Fibroblast of lung (primary cell): ENCODE measurements at regions not wholly inside any gene's neighbourhood (a gene's known extent, or its start where the extent isn't known, plus 50 kb on each side); places are given as distances from the start of the nearest gene placed in this dataset.

ENCODE experiments used
- DNase-seq, 2 donors: peaks; one replicate each; pipeline versions ENCODE4 v3.0.0 to v3.0.0-alpha.2; 2010; ENCODE audit warnings: low read depth in 2 of 2
- H2AFZ ChIP-seq: 2 replicates; pipeline ENCODE4 v1.5.1; 2012; ENCODE audit warnings: low read length, control low read depth, inconsistent platforms
- H3K27ac ChIP-seq: 2 replicates; pipeline ENCODE4 v1.5.1; 2011; ENCODE audit warnings: low read length, control low read depth; ENCODE audit not compliant: insufficient read depth
- H3K27me3 ChIP-seq: 2 replicates; pipeline ENCODE4 v1.5.1; 2011; ENCODE audit warnings: mild to moderate bottlenecking, low read length; ENCODE audit not compliant: control insufficient read depth, insufficient read depth
- H3K36me3 ChIP-seq: 2 replicates; pipeline ENCODE4 v1.5.1; 2011; ENCODE audit warnings: low read length; ENCODE audit not compliant: control insufficient read depth, insufficient read depth
- H3K4me1 ChIP-seq: 2 replicates; pipeline ENCODE4 v1.5.1; 2011; ENCODE audit warnings: low read length; ENCODE audit not compliant: control insufficient read depth, insufficient read depth; ENCODE audit errors: extremely low read depth
- H3K4me2 ChIP-seq: 2 replicates; pipeline ENCODE4 v1.5.1; 2011; ENCODE audit warnings: low read length, control low read depth; ENCODE audit not compliant: insufficient read depth; ENCODE audit errors: extremely low read depth
- H3K4me3 ChIP-seq, 4 experiments: fragments of 200-600 bp in 1 of 4; sonication (generic) in 1 of 4; replicated peaks in 1 of 4; 2 replicates each; pipeline ENCODE4 v1.5.1; 2011 to 2016; ENCODE audit warnings: low read length in 4 of 4, low read depth in 3 of 4, mild to moderate bottlenecking in 3 of 4, control low read depth in 2 of 4, inconsistent platforms in 1 of 4, mixed read lengths in 1 of 4; ENCODE audit not compliant: insufficient read depth in 1 of 4; ENCODE audit errors: control extremely low read depth in 1 of 4
- H3K79me2 ChIP-seq: 2 replicates; pipeline ENCODE4 v1.5.1; 2012; ENCODE audit warnings: mild to moderate bottlenecking, low read length, inconsistent platforms; ENCODE audit not compliant: control insufficient read depth, insufficient read depth
- H3K9ac ChIP-seq: 2 replicates; pipeline ENCODE4 v1.5.1; 2011; ENCODE audit warnings: mild to moderate bottlenecking, low read length, control low read depth; ENCODE audit not compliant: insufficient read depth
- H3K9me3 ChIP-seq: 2 replicates; pipeline ENCODE4 v1.5.1; 2012; ENCODE audit warnings: low read depth, low read length; ENCODE audit not compliant: control insufficient read depth, insufficient read depth
- H4K20me1 ChIP-seq: 2 replicates; pipeline ENCODE4 v1.5.1; 2011; ENCODE audit warnings: low read length; ENCODE audit not compliant: control insufficient read depth, insufficient read depth; ENCODE audit errors: extremely low read depth
- EZH2 ChIP-seq: IDR thresholded peaks from 2 replicates; pipeline ENCODE4 v1.5.1; 2012; ENCODE audit warnings: low read length, control low read depth, mild to moderate bottlenecking; ENCODE audit errors: missing control alignments
- TF ChIP-seq, protein P1 (sequence below), 2 donors: IDR thresholded peaks in 1 of 2; conservative IDR thresholded peaks in 1 of 2; 1 replicate in 1 of 2; 2 replicates in 1 of 2; pipeline ENCODE4 v1.5.1; 2011 to 2012; ENCODE audit warnings: low read length in 2 of 2, control low read depth in 1 of 2, inconsistent platforms in 1 of 2, low read depth in 1 of 2, mild to moderate bottlenecking in 1 of 2

GRCh38 chr2:120819720-120820210 lies 84.1 kb downstream of the GLI2 start:
- peak in 1 of 2 donors; percentile 14 for DNase-seq
- Histone ChIP-seq H3K9me3 (no peaks in the 10 kb centered on the region), H2AFZ (no peak overlapping the region), H3K4me1 (peaks cover 34% of the 10 kb centered on the region), H3K27ac (peak overlapping the region; percentile 85), H3K9ac (peak overlapping the region; percentile 68), H3K4me2 (peak overlapping the region; percentile 88), H3K36me3 (no peaks in the 10 kb centered on the region), H3K27me3 (no peaks in the 10 kb centered on the region), H4K20me1 (no peaks in the 10 kb centered on the region), H3K4me3 (peak overlapping the region in 2 of 4 experiments; percentile 2 to 32), H3K79me2 (peaks cover 17% of the 10 kb centered on the region)
- TF ChIP-seq, protein P1, sequence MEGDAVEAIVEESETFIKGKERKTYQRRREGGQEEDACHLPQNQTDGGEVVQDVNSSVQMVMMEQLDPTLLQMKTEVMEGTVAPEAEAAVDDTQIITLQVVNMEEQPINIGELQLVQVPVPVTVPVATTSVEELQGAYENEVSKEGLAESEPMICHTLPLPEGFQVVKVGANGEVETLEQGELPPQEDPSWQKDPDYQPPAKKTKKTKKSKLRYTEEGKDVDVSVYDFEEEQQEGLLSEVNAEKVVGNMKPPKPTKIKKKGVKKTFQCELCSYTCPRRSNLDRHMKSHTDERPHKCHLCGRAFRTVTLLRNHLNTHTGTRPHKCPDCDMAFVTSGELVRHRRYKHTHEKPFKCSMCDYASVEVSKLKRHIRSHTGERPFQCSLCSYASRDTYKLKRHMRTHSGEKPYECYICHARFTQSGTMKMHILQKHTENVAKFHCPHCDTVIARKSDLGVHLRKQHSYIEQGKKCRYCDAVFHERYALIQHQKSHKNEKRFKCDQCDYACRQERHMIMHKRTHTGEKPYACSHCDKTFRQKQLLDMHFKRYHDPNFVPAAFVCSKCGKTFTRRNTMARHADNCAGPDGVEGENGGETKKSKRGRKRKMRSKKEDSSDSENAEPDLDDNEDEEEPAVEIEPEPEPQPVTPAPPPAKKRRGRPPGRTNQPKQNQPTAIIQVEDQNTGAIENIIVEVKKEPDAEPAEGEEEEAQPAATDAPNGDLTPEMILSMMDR (conservative IDR thresholded peaks at IDR 0.05 in 1 of 2, IDR thresholded peaks at IDR 0.05 in 1 of 2; ENCODE audit: low read depth in 1 of 2, low read length in 2 of 2): no peak
- no peak for TF ChIP-seq EZH2

GRCh38 chr2:120820263-120820952 lies 84.7 kb downstream of the GLI2 start:
- Histone ChIP-seq H3K9me3 (no peaks in the 10 kb centered on the region), H3K9ac (peak overlapping the region; percentile 68), H2AFZ (no peak overlapping the region), H4K20me1 (no peaks in the 10 kb centered on the region), H3K4me3 (peak overlapping the region; percentile 32 to 42 (median 34)), H3K27me3 (no peaks in the 10 kb centered on the region), H3K4me1 (peaks cover 39% of the 10 kb centered on the region), H3K4me2 (peak overlapping the region; percentile 88), H3K79me2 (peaks cover 17% of the 10 kb centered on the region), H3K27ac (peak overlapping the region; percentile 85), H3K36me3 (no peaks in the 10 kb centered on the region)
- no peak for TF ChIP-seq EZH2
- TF ChIP-seq, protein P1 (conservative IDR thresholded peaks at IDR 0.05 in 1 of 2, IDR thresholded peaks at IDR 0.05 in 1 of 2; ENCODE audit: low read depth in 1 of 2, low read length in 2 of 2): no peak
- peak; percentile 85 to 89 for DNase-seq

- Histone ChIP-seq H3K4me3 (peak overlapping the region; percentile 32 to 42 (median 34)), H3K9ac (peak overlapping the region; percentile 68), H3K36me3 (no peaks in the 10 kb centered on the region), H3K4me2 (peak overlapping the region; percentile 88), H3K9me3 (no peaks in the 10 kb centered on the region), H3K79me2 (peaks cover 17% of the 10 kb centered on the region), H3K4me1 (peaks cover 42% of the 10 kb centered on the region), H2AFZ (no peak overlapping the region), H3K27ac (peak overlapping the region; percentile 85), H3K27me3 (no peaks in the 10 kb centered on the region), H4K20me1 (no peaks in the 10 kb centered on the region)
- TF ChIP-seq EZH2: no peak
- TF ChIP-seq, protein P1 (conservative IDR thresholded peaks at IDR 0.05 in 1 of 2, IDR thresholded peaks at IDR 0.05 in 1 of 2; ENCODE audit: low read depth in 1 of 2, low read length in 2 of 2): no peak
- peak; percentile 75 to 87 for DNase-seq
Measured at GRCh38 chr2:120820953-120821279, 85.2 kb downstream of the GLI2 start.
